Endothelial cell (in vitro differentiated cells): ENCODE measurements at regions not wholly inside any gene's neighbourhood (a gene's known extent, or its start where the extent isn't known, plus 50 kb on each side); places are given as distances from the start of the nearest gene placed in this dataset.

Experiments used
- DNase-seq: peaks from one replicate; pipeline ENCODE4 v3.0.0; 2021; ENCODE audit warnings: low spot score
- H3K27ac Mint-ChIP-seq: one replicate; pipeline ENCODE4 v1.8.0; 2021; ENCODE audit warnings: mixed read lengths, inconsistent platforms; ENCODE audit not compliant: unreplicated experiment
- H3K27me3 Mint-ChIP-seq: one replicate; pipeline ENCODE4 v1.8.0; 2021; ENCODE audit warnings: mild to moderate bottlenecking, moderate library complexity, mixed read lengths, inconsistent platforms; ENCODE audit not compliant: unreplicated experiment
- H3K36me3 Mint-ChIP-seq: one replicate; pipeline ENCODE4 v1.8.0; 2021; ENCODE audit warnings: mild to moderate bottlenecking, low read depth, mixed read lengths, inconsistent platforms; ENCODE audit not compliant: unreplicated experiment
- H3K4me1 Mint-ChIP-seq: one replicate; pipeline ENCODE4 v1.8.0; 2021; ENCODE audit warnings: mild to moderate bottlenecking, mixed read lengths, inconsistent platforms; ENCODE audit not compliant: unreplicated experiment
- H3K4me3 Mint-ChIP-seq: one replicate; pipeline ENCODE4 v1.8.0; 2021; ENCODE audit warnings: mild to moderate bottlenecking, mixed read lengths, inconsistent platforms; ENCODE audit not compliant: unreplicated experiment
- H3K9me3 Mint-ChIP-seq: one replicate; pipeline ENCODE4 v1.8.0; 2021; ENCODE audit warnings: mixed read lengths, inconsistent platforms; ENCODE audit not compliant: unreplicated experiment
- CTCF ChIP-seq: fragments of 200-600 bp; sonication (generic); IDR thresholded peaks from one replicate; pipeline ENCODE4 v1.5.0; 2021; ENCODE audit warnings: antibody characterized with exemption; ENCODE audit not compliant: unreplicated experiment

- no peaks in the 10 kb centered on the region for H3K36me3 Mint-ChIP-seq
- no peak overlapping the region for H3K4me3 Mint-ChIP-seq
- H3K4me1 Mint-ChIP-seq: no peaks in the 10 kb centered on the region
- no peak for DNase-seq
- peaks cover 1% of the 10 kb centered on the region for H3K27me3 Mint-ChIP-seq
- TF ChIP-seq CTCF: no peak
- no peak overlapping the region for H3K27ac Mint-ChIP-seq
- H3K9me3 Mint-ChIP-seq: peaks cover 4% of the 10 kb centered on the region
Observed at GRCh38 chr5:3131161-3131560, 379.7 kb upstream of the IRX2 start.

GRCh38 chr5:3129252-3129651, 377.8 kb upstream of the IRX2 start:
- peaks cover 4% of the 10 kb centered on the region for H3K9me3 Mint-ChIP-seq
- H3K4me1 Mint-ChIP-seq: no peaks in the 10 kb centered on the region
- no peak for DNase-seq
- no peak overlapping the region for H3K27ac Mint-ChIP-seq
- TF ChIP-seq CTCF: no peak
- no peaks in the 10 kb centered on the region for H3K36me3 Mint-ChIP-seq
- H3K4me3 Mint-ChIP-seq: no peak overlapping the region
- peaks cover 1% of the 10 kb centered on the region for H3K27me3 Mint-ChIP-seq

GRCh38 chr5:3127423-3127911, 376.0 kb upstream of the IRX2 start:
- no peaks in the 10 kb centered on the region for H3K36me3 Mint-ChIP-seq
- no peak for TF ChIP-seq CTCF
- H3K9me3 Mint-ChIP-seq: peaks cover 4% of the 10 kb centered on the region
- H3K27me3 Mint-ChIP-seq: peaks cover 1% of the 10 kb centered on the region
- no peak overlapping the region for H3K4me3 Mint-ChIP-seq
- H3K4me1 Mint-ChIP-seq: peaks cover 6% of the 10 kb centered on the region
- no peak for DNase-seq
- H3K27ac Mint-ChIP-seq: no peak overlapping the region

- Mint-ChIP-seq H3K27me3 (peaks cover 1% of the 10 kb centered on the region), H3K4me1 (peaks cover 6% of the 10 kb centered on the region)
Observed at GRCh38 chr5:3126639-3127038, 375.2 kb upstream of the IRX2 start.

GRCh38 chr5:3124410-3124809, 372.9 kb upstream of the IRX2 start:
- Mint-ChIP-seq H3K4me3 (no peak overlapping the region), H3K9me3 (peaks cover 4% of the 10 kb centered on the region), H3K27ac (no peak overlapping the region), H3K4me1 (peaks cover 9% of the 10 kb centered on the region), H3K27me3 (peaks cover 1% of the 10 kb centered on the region), H3K36me3 (no peaks in the 10 kb centered on the region)
- no peak for DNase-seq
- TF ChIP-seq CTCF: no peak

More at GRCh38 chr5:3126639-3127038, 375.2 kb upstream of the IRX2 start:
- H3K36me3 Mint-ChIP-seq: no peaks in the 10 kb centered on the region
- TF ChIP-seq CTCF: no peak
- peaks cover 4% of the 10 kb centered on the region for H3K9me3 Mint-ChIP-seq
- no peak overlapping the region for H3K27ac Mint-ChIP-seq
- no peak for DNase-seq
- H3K4me3 Mint-ChIP-seq: no peak overlapping the region
